ENCODE measurements at regions not wholly inside any gene's neighbourhood (a gene's known extent, or its start where the extent isn't known, plus 50 kb on each side); places are given as distances from the start of the nearest gene placed in this dataset.
A peak's percentile ranks its signal among the peaks of the same experiment; 100 is the strongest.

DNA sequence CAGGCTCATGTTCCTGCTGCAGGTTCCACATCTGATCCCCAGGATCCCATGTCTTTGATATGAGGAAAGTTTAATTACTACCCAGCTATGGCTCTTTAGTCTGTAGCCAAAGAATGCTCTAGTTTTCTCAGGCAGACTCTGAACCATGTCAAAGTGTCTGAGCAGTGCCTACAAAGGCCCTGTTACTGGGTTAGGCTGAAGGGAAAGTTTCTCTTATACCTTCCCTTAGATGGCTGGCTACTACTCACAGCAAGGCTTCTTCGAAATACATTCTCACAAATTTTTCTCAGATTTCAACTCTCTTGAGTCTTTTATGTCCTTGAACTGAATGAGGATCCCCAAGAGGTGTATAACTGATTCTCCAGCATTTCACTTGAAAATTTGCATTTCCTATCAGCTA is 102.4 kb downstream of the NR1D2 start:
- Mint-ChIP-seq H3K4me3 (ENCODE audit: low read depth, unreplicated experiment) (no peak overlapping the region), H3K36me3 (ENCODE audit: insufficient read depth, unreplicated experiment) (peaks cover 7% of the 10 kb centered on the region), H3K27ac (ENCODE audit: unreplicated experiment) (peak overlapping the region; percentile 51), H3K27me3 (ENCODE audit: unreplicated experiment) (no peaks in the 10 kb centered on the region), H3K9me3 (ENCODE audit: low read depth, unreplicated experiment) (peaks cover 6% of the 10 kb centered on the region), H3K4me1 (ENCODE audit: low read depth, unreplicated experiment) (peaks cover 12% of the 10 kb centered on the region)
- DNase-seq, result no peak
- BruUV-seq (replicated peaks), result no TSS peak
- no peak for TF ChIP-seq CTCF (IDR thresholded peaks at IDR 0.05; ENCODE audit: unreplicated experiment)
- CTCF ChIA-PET, result interaction anchor here (0.5 kb wide), 1 partner anchor 302 kb away, joined by 5 read pairs; no protein-coding TSS in a partner anchor
- intact Hi-C loops (cut with micrococcal nuclease; ENCODE audit: unreplicated experiment), result no loop called here

DNA sequence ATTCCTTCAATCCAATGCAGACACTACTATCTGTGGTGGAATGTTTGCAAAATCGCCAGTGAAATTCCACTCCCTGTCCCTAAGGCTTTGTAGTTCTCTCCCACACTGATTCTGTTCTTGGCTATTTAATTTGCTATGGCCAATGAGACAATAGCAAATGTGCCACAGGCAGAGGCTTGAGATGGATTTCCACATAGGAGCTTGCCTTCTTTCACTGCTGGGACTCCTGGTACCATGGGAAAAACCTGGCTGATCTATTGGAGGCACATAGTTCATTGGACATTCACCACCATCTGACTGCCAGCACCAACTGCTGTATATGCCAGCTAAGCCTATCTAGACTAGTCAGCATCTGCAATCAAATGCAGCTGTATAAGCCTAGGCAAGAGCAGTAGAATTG is 103.8 kb downstream of the NR1D2 start:
- no peaks in the 10 kb centered on the region for H3K27me3 Mint-ChIP-seq (ENCODE audit: unreplicated experiment)
- no peak overlapping the region for H3K27ac Mint-ChIP-seq (ENCODE audit: unreplicated experiment)
- H3K4me3 Mint-ChIP-seq (ENCODE audit: low read depth, unreplicated experiment), result no peak overlapping the region
- no peak for TF ChIP-seq CTCF (IDR thresholded peaks at IDR 0.05; ENCODE audit: unreplicated experiment)
- CTCF ChIA-PET, result interaction anchor here (0.9 kb wide), 1 partner anchor 11 kb away, joined by 3 read pairs; no protein-coding TSS in a partner anchor
- H3K4me1 Mint-ChIP-seq (ENCODE audit: low read depth, unreplicated experiment), result peaks cover 12% of the 10 kb centered on the region
- intact Hi-C loops (cut with micrococcal nuclease; ENCODE audit: unreplicated experiment), result no loop called here
- BruUV-seq (replicated peaks), result no TSS peak
- H3K9me3 Mint-ChIP-seq (ENCODE audit: low read depth, unreplicated experiment), result peaks cover 6% of the 10 kb centered on the region
- DNase-seq, result no peak
- H3K36me3 Mint-ChIP-seq (ENCODE audit: insufficient read depth, unreplicated experiment), result peaks cover 7% of the 10 kb centered on the region

GRCh38 chr3:24052446-24052845 is 107.4 kb downstream of the NR1D2 start:
- no TSS peak for BruUV-seq (replicated peaks)
- H3K36me3 Mint-ChIP-seq (ENCODE audit: insufficient read depth, unreplicated experiment), result peaks cover 7% of the 10 kb centered on the region
- CTCF ChIA-PET, result no interaction called here
- intact Hi-C loops (cut with micrococcal nuclease; ENCODE audit: unreplicated experiment), result no loop called here
- TF ChIP-seq CTCF (IDR thresholded peaks at IDR 0.05; ENCODE audit: unreplicated experiment), result no peak
- H3K4me3 Mint-ChIP-seq (ENCODE audit: low read depth, unreplicated experiment), result no peak overlapping the region
- H3K27ac Mint-ChIP-seq (ENCODE audit: unreplicated experiment), result no peak overlapping the region
- no peak for DNase-seq
- H3K4me1 Mint-ChIP-seq (ENCODE audit: low read depth, unreplicated experiment), result peaks cover 11% of the 10 kb centered on the region
- no peaks in the 10 kb centered on the region for H3K27me3 Mint-ChIP-seq (ENCODE audit: unreplicated experiment)
- peaks cover 3% of the 10 kb centered on the region for H3K9me3 Mint-ChIP-seq (ENCODE audit: low read depth, unreplicated experiment)

- H3K27me3 Mint-ChIP-seq (ENCODE audit: unreplicated experiment), result no peaks in the 10 kb centered on the region
- no peak overlapping the region for H3K4me3 Mint-ChIP-seq (ENCODE audit: low read depth, unreplicated experiment)
- TF ChIP-seq CTCF (IDR thresholded peaks at IDR 0.05; ENCODE audit: unreplicated experiment), result no peak
- H3K27ac Mint-ChIP-seq (ENCODE audit: unreplicated experiment), result no peak overlapping the region
- H3K4me1 Mint-ChIP-seq (ENCODE audit: low read depth, unreplicated experiment), result no peaks in the 10 kb centered on the region
- DNase-seq, result no peak
- no TSS peak for BruUV-seq (replicated peaks)
- no peaks in the 10 kb centered on the region for H3K36me3 Mint-ChIP-seq (ENCODE audit: insufficient read depth, unreplicated experiment)
- CTCF ChIA-PET, result no interaction called here
- no peaks in the 10 kb centered on the region for H3K9me3 Mint-ChIP-seq (ENCODE audit: low read depth, unreplicated experiment)
- intact Hi-C loops (cut with micrococcal nuclease; ENCODE audit: unreplicated experiment), result no loop called here
Measured at GRCh38 chr3:24058940-24059705, 114.0 kb downstream of the NR1D2 start.
